GM23338 (cell line): ENCODE measurements at regions not wholly inside any gene's neighbourhood (a gene's known extent, or its start where the extent isn't known, plus 50 kb on each side); places are given as distances from the start of the nearest gene placed in this dataset.

Experiments used
- ATAC-seq: fragments of 200-7000 bp; cut with Tn5 transposase; 3 replicates; pipeline ENCODE4 v1.9.1; 2020
- DNase-seq: peaks from one replicate; pipeline ENCODE4 v3.0.0-alpha.2; 2015; ENCODE audit warnings: low spot score
- H2AFZ ChIP-seq: fragments of 200-600 bp; sonication (generic); 2 replicates; pipeline ENCODE4 v1.8.0; 2016; ENCODE audit warnings: antibody characterized with exemption, mild to moderate bottlenecking, moderate library complexity
- H3F3A ChIP-seq: fragments of 200-600 bp; sonication (generic); replicated peaks from 2 replicates; pipeline ENCODE4 v1.8.0; 2017; ENCODE audit warnings: antibody characterized with exemption, mixed run types, low read depth
- H3K27ac ChIP-seq: fragments of 200-600 bp; sonication (generic); 2 replicates; pipeline ENCODE4 v1.6.1; 2016; ENCODE audit warnings: low read depth
- H3K27me3 ChIP-seq: fragments of 200-600 bp; sonication (generic); 2 replicates; pipeline ENCODE4 v1.8.0; 2016; ENCODE audit warnings: mild to moderate bottlenecking, mixed run types, moderate library complexity; ENCODE audit not compliant: insufficient read depth
- H3K36me3 ChIP-seq: fragments of 200-600 bp; sonication (generic); 2 replicates; pipeline ENCODE4 v1.8.0; 2016; ENCODE audit warnings: mild to moderate bottlenecking; ENCODE audit not compliant: insufficient read depth
- H3K4me1 ChIP-seq: fragments of 200-600 bp; sonication (generic); 2 replicates; pipeline ENCODE4 v1.8.0; 2016; ENCODE audit warnings: mild to moderate bottlenecking, moderate library complexity; ENCODE audit not compliant: insufficient read depth
- H3K4me2 ChIP-seq: fragments of 200-600 bp; sonication (generic); 2 replicates; pipeline ENCODE4 v1.7.1; 2017; ENCODE audit warnings: mixed run types
- H3K4me3 ChIP-seq: fragments of 200-600 bp; sonication (generic); 2 replicates; pipeline ENCODE4 v1.6.1; 2016; ENCODE audit warnings: mixed run types
- H3K79me2 ChIP-seq: fragments of 200-600 bp; sonication (generic); replicated peaks from 2 replicates; pipeline ENCODE4 v1.8.0; 2017; ENCODE audit warnings: mild to moderate bottlenecking; ENCODE audit not compliant: insufficient read depth
- H3K9me2 ChIP-seq: fragments of 200-600 bp; sonication (generic); 2 replicates; pipeline ENCODE4 v1.8.0; 2017; ENCODE audit not compliant: insufficient read depth
- H4K20me1 ChIP-seq: fragments of 200-600 bp; sonication (generic); replicated peaks from 2 replicates; pipeline ENCODE4 v1.8.0; 2017; ENCODE audit warnings: mild to moderate bottlenecking; ENCODE audit not compliant: insufficient read depth
- H3K27ac Mint-ChIP-seq: 2 replicates; pipeline ENCODE4 v1.8.0; 2020; ENCODE audit warnings: inconsistent platforms, mild to moderate bottlenecking, moderate library complexity, mixed read lengths
- H3K27me3 Mint-ChIP-seq: 3 replicates; pipeline ENCODE4 v1.8.0; 2022; ENCODE audit warnings: low read depth, mild to moderate bottlenecking, moderate library complexity, mixed read lengths, inconsistent platforms; ENCODE audit not compliant: insufficient read depth, poor library complexity
- H3K36me3 Mint-ChIP-seq: 3 replicates; pipeline ENCODE4 v1.8.0; 2021; ENCODE audit warnings: low read depth, mild to moderate bottlenecking, inconsistent platforms, moderate library complexity, mixed read lengths
- H3K4me1 Mint-ChIP-seq: 3 replicates; pipeline ENCODE4 v1.8.0; 2020; ENCODE audit warnings: mild to moderate bottlenecking, inconsistent platforms, mixed read lengths
- H3K4me3 Mint-ChIP-seq: 3 replicates; pipeline ENCODE4 v1.8.0; 2021; ENCODE audit warnings: moderate library complexity, mild to moderate bottlenecking, inconsistent platforms, mixed read lengths
- H3K9me3 Mint-ChIP-seq: 3 replicates; pipeline ENCODE4 v1.8.0; 2020; ENCODE audit warnings: moderate library complexity, mild to moderate bottlenecking, inconsistent platforms, mixed read lengths
- CREB1 ChIP-seq: fragments of 250-450 bp; sonication (Bioruptor Pico); IDR thresholded peaks from 2 replicates; pipeline ENCODE4 v1.5.0; 2020; ENCODE audit warnings: low read depth, mild to moderate bottlenecking, moderate library complexity
- CTCF ChIP-seq, 2 experiments: fragments of 200-600 bp in 1 of 2; sonication (generic) in 1 of 2; conservative IDR thresholded peaks; 2 replicates each; pipeline versions ENCODE4 v1.5.1 to v1.6.1; 2016 to 2017; ENCODE audit warnings: antibody characterized with exemption in 2 of 2, low read depth in 2 of 2, mild to moderate bottlenecking in 2 of 2, moderate library complexity in 1 of 2
- ETS1 ChIP-seq: IDR thresholded peaks from 2 replicates; pipeline ENCODE4 v1.6.1; 2016; ENCODE audit warnings: antibody characterized with exemption
- EZH2 ChIP-seq: fragments of 200-600 bp; sonication (generic); IDR thresholded peaks from one replicate; pipeline ENCODE4 v1.8.0; 2017; ENCODE audit warnings: antibody characterized with exemption, mild to moderate bottlenecking, low read depth; ENCODE audit not compliant: unreplicated experiment
- EZH2phosphoT487 ChIP-seq: fragments of 200-600 bp; sonication (generic); IDR thresholded peaks from one replicate; pipeline ENCODE4 v1.8.1; 2018; ENCODE audit warnings: antibody characterized with exemption; ENCODE audit not compliant: unreplicated experiment
- JUNB ChIP-seq: IDR thresholded peaks from one replicate; pipeline ENCODE4 v1.6.1; 2016; ENCODE audit warnings: antibody characterized with exemption; ENCODE audit not compliant: unreplicated experiment
- NANOG ChIP-seq: IDR thresholded peaks from 2 replicates; pipeline ENCODE4 v1.6.1; 2016; ENCODE audit warnings: antibody characterized with exemption, borderline replicate concordance
- POLR2AphosphoS5 ChIP-seq: IDR thresholded peaks from 2 replicates; pipeline ENCODE4 v1.6.1; 2016; ENCODE audit warnings: antibody characterized with exemption, low read depth
- REST ChIP-seq: IDR thresholded peaks from one replicate; pipeline ENCODE4 v1.6.1; 2018; ENCODE audit warnings: antibody characterized with exemption; ENCODE audit not compliant: unreplicated experiment
- STAT1 ChIP-seq: IDR thresholded peaks from one replicate; pipeline ENCODE4 v1.6.1; 2016; ENCODE audit warnings: antibody characterized with exemption; ENCODE audit not compliant: unreplicated experiment
- ZNF114 ChIP-seq: fragments of 250-450 bp; sonication (Bioruptor Pico); IDR thresholded peaks from 2 replicates; pipeline ENCODE4 v1.5.0; 2020; ENCODE audit warnings: mild to moderate bottlenecking, moderate library complexity
- ZNF331 ChIP-seq: fragments of 250-450 bp; sonication (Bioruptor Pico); IDR thresholded peaks from 2 replicates; pipeline ENCODE4 v1.5.0; 2020; ENCODE audit warnings: low read depth, mild to moderate bottlenecking, moderate library complexity

- TF ChIP-seq POLR2AphosphoS5 (no peak), CTCF (conservative IDR thresholded peaks at IDR 0.05; ENCODE audit: low read depth in 2 of 2) (no peak), STAT1 (no peak), ZNF331 (no peak), ZNF114 (no peak), CREB1 (CRISPR knock-in tag) (no peak), JUNB (no peak), REST (no peak), NANOG (no peak), EZH2phosphoT487 (no peak), ETS1 (no peak), EZH2 (no peak)
Measured at GRCh38 chr11:134760957-134761356, 348.9 kb upstream of the B3GAT1 start (continued).

- Histone ChIP-seq H3K4me3 (no peak overlapping the region), H3K36me3 (no peaks in the 10 kb centered on the region), H3K4me1 (no peaks in the 10 kb centered on the region), H3K9me2 (no peaks in the 10 kb centered on the region), H3K27ac (no peak overlapping the region), H3K27me3 (no peaks in the 10 kb centered on the region), H2AFZ (no peak overlapping the region), H3K4me2 (no peak overlapping the region), H3F3A (0 out of 2 replicates have a peak, but pooled peaks cover 6% of the 10 kb centered on the region), H4K20me1 (no peaks in the 10 kb centered on the region), H3K79me2 (no peaks in the 10 kb centered on the region)
- Mint-ChIP-seq H3K4me1 (peaks cover 10% of the 10 kb centered on the region; the same call in 2 of the 3 replicates), H3K27me3 (peaks cover 12% of the 10 kb centered on the region), H3K4me3 (no peak overlapping the region), H3K36me3 (no peaks in the 10 kb centered on the region), H3K27ac (no peak overlapping the region), H3K9me3 (no peaks in the 10 kb centered on the region)
- ATAC-seq (no peak), DNase-seq (no peak)
- TF ChIP-seq CTCF (conservative IDR thresholded peaks at IDR 0.05; ENCODE audit: low read depth in 2 of 2) (no peak), STAT1 (no peak), REST (no peak), ZNF331 (no peak)
Measured at GRCh38 chr11:134760299-134760698, 348.3 kb upstream of the B3GAT1 start.
